ENCODE measurements at regions not wholly inside any gene's neighbourhood (a gene's known extent, or its start where the extent isn't known, plus 50 kb on each side); places are given as distances from the start of the nearest gene placed in this dataset.

- Mint-ChIP-seq H3K36me3 (ENCODE audit: unreplicated experiment) (no peaks in the 10 kb centered on the region), H3K4me1 (ENCODE audit: low read depth, unreplicated experiment) (no peaks in the 10 kb centered on the region), H3K4me3 (ENCODE audit: unreplicated experiment) (no peak overlapping the region), H3K27me3 (ENCODE audit: unreplicated experiment) (no peaks in the 10 kb centered on the region), H3K9me3 (ENCODE audit: unreplicated experiment) (no peaks in the 10 kb centered on the region), H3K27ac (ENCODE audit: unreplicated experiment) (no peak overlapping the region)
- no peak for TF ChIP-seq CTCF (IDR thresholded peaks at IDR 0.05; ENCODE audit: partially characterized antibody, unreplicated experiment)
- DNase-seq = no peak
Observed at GRCh38 chrX:95878874-95879273, 805.8 kb upstream of the DIAPH2 start.

- no peaks in the 10 kb centered on the region for H3K36me3 Mint-ChIP-seq (ENCODE audit: unreplicated experiment)
- H3K9me3 Mint-ChIP-seq (ENCODE audit: unreplicated experiment) = no peaks in the 10 kb centered on the region
- no peak for DNase-seq
- H3K4me3 Mint-ChIP-seq (ENCODE audit: unreplicated experiment) = no peak overlapping the region
- H3K27ac Mint-ChIP-seq (ENCODE audit: unreplicated experiment) = no peak overlapping the region
- no peak for TF ChIP-seq CTCF (IDR thresholded peaks at IDR 0.05; ENCODE audit: partially characterized antibody, unreplicated experiment)
- H3K4me1 Mint-ChIP-seq (ENCODE audit: low read depth, unreplicated experiment) = no peaks in the 10 kb centered on the region
- no peaks in the 10 kb centered on the region for H3K27me3 Mint-ChIP-seq (ENCODE audit: unreplicated experiment)
Observed at GRCh38 chrX:95884186-95884585, 800.5 kb upstream of the DIAPH2 start.

GRCh38 chrX:95885074-95885473 lies 799.6 kb upstream of the DIAPH2 start:
- H3K36me3 Mint-ChIP-seq (ENCODE audit: unreplicated experiment) = no peaks in the 10 kb centered on the region
- no peak for DNase-seq

GRCh38 chrX:95889279-95889678 lies 795.4 kb upstream of the DIAPH2 start:
- Mint-ChIP-seq H3K36me3 (ENCODE audit: unreplicated experiment) (no peaks in the 10 kb centered on the region), H3K27ac (ENCODE audit: unreplicated experiment) (no peak overlapping the region), H3K9me3 (ENCODE audit: unreplicated experiment) (no peaks in the 10 kb centered on the region), H3K27me3 (ENCODE audit: unreplicated experiment) (no peaks in the 10 kb centered on the region), H3K4me1 (ENCODE audit: low read depth, unreplicated experiment) (no peaks in the 10 kb centered on the region), H3K4me3 (ENCODE audit: unreplicated experiment) (no peak overlapping the region)
- TF ChIP-seq CTCF (IDR thresholded peaks at IDR 0.05; ENCODE audit: partially characterized antibody, unreplicated experiment) = no peak
- no peak for DNase-seq

More at GRCh38 chrX:95885074-95885473, 799.6 kb upstream of the DIAPH2 start:
- Mint-ChIP-seq H3K4me3 (ENCODE audit: unreplicated experiment) (no peak overlapping the region), H3K27me3 (ENCODE audit: unreplicated experiment) (no peaks in the 10 kb centered on the region), H3K27ac (ENCODE audit: unreplicated experiment) (no peak overlapping the region), H3K9me3 (ENCODE audit: unreplicated experiment) (no peaks in the 10 kb centered on the region), H3K4me1 (ENCODE audit: low read depth, unreplicated experiment) (no peaks in the 10 kb centered on the region)
- no peak for TF ChIP-seq CTCF (IDR thresholded peaks at IDR 0.05; ENCODE audit: partially characterized antibody, unreplicated experiment)

GRCh38 chrX:95893636-95894035 lies 791.0 kb upstream of the DIAPH2 start:
- no peak for TF ChIP-seq CTCF (IDR thresholded peaks at IDR 0.05; ENCODE audit: partially characterized antibody, unreplicated experiment)
- Mint-ChIP-seq H3K4me1 (ENCODE audit: low read depth, unreplicated experiment) (no peaks in the 10 kb centered on the region), H3K9me3 (ENCODE audit: unreplicated experiment) (no peaks in the 10 kb centered on the region), H3K4me3 (ENCODE audit: unreplicated experiment) (no peak overlapping the region), H3K36me3 (ENCODE audit: unreplicated experiment) (no peaks in the 10 kb centered on the region), H3K27ac (ENCODE audit: unreplicated experiment) (no peak overlapping the region), H3K27me3 (ENCODE audit: unreplicated experiment) (no peaks in the 10 kb centered on the region)
- DNase-seq = no peak

Data from glutamatergic neuron (in vitro differentiated cells).